ENCODE measurements at regions not wholly inside any gene's neighbourhood (a gene's known extent, or its start where the extent isn't known, plus 50 kb on each side); places are given as distances from the start of the nearest gene placed in this dataset.
A peak's percentile ranks its signal among the peaks of the same experiment; 100 is the strongest.

DNA sequence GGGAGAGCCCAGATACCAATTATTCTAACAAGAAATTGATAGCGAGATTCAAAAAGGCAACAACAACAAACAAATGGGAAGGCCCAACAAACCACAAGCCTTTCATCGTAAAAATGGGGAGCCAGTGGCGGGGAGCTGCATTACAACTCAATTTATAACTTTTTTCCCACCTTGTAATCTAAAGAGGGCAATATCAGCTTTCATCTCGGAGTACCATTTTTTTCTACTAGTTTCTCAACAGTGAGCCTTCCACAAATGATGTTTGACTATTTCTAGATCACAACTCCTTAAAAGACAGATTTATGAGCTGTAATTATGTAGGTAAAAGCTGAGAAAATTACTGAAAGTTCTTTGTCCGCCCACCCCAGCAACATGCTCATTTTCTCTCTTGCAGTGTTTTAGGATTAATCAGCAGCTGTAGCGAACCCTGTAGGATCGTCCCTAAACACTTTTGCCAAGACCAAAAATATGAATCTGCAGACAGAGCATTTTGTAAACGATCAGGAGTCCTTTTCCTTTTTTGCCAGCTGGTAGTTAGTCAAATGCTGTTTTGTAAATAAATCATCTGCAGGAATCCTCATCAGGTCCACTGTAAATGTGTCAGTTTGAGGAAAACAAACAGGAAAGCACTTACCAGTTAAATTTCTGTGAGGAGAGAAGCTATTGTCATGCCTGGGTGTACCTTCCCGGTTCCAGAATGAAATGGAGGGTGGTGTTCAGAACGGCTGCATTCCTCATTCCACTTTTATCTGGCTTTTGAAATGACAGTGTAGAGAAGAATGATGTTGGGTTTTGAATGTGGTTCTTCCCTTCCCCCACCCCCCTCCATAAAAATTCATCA lies 53.2 kb downstream of the EEF1B2 start:
- DNase-seq, result peak; percentile 18

DNA sequence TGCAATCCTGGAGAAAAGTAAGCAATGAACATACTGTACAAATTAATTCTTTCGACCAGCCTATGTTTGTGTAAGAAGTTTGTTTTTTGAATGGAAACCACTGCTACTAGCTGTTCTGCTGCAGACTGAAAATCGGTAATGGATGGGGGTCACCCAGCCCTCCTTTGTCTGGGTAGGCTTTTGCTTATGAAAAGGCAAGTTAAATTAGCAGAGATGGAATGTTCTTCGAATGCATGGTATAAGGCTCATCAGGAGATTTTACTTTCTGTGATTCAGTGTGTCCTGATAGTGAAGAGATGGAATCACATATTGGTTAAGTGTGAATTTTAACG lies 53.8 kb downstream of the EEF1B2 start:
- DNase-seq, result no peak

DNA sequence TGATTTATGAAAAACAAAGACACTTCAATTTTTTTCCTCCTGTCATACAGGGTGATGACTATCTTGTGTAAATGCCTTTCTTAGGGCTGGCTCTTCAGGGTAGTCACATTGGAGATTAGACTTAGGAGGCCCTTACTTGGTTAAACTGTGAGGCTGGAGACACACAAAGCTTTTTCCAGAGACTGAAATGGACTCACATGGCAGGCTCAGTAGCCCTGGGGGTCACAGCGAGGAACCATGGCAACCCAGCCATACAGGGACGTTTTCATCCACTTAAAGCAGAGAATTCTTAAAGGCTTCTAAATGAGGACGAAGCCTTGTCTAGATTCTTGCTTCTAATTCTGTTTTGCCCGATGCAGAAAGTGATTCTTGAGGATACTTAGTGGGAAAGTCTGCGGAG lies 57.3 kb upstream of the ZDBF2 start:
- DNase-seq, result no peak

DNA sequence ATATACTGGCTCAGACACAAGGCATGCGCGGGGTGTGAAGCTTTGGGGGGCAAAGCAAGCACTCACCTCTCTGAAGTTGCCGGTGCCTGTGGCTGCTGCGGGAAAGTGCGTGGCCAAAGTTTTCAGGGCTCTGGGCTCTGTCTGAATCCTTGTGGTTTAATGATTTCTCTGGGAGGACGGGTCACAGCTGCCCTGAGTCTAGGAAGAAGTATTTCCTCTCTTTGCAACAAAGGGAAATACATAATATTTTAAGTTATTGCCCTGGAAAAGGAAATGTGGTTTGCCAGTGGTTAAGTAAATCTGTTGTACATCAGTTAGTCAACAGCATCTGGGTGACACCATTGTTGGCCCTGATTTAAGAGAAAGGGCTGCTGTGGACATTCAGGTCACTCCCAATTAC lies 56.7 kb upstream of the ZDBF2 start:
- DNase-seq, result no peak

DNA sequence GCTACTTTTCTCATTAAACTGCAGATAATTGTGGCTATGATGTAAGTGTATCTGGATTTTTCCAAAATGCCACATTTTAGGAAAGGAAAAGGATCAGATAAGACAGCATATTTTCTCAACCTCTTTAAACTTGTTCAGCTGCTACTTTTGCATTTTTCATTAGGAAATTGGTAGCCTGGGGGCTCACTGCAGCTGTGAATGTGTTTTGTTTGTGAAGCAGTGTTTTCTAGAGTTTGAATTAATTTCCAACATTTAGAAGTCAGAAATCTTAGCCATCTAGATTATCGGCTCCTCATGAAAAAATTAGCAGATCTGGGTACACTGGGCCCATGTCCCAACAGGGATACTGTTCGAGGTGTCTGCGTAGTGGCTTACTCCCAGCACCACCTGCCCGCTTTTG lies 56.3 kb upstream of the ZDBF2 start:
- no peak for DNase-seq

DNA sequence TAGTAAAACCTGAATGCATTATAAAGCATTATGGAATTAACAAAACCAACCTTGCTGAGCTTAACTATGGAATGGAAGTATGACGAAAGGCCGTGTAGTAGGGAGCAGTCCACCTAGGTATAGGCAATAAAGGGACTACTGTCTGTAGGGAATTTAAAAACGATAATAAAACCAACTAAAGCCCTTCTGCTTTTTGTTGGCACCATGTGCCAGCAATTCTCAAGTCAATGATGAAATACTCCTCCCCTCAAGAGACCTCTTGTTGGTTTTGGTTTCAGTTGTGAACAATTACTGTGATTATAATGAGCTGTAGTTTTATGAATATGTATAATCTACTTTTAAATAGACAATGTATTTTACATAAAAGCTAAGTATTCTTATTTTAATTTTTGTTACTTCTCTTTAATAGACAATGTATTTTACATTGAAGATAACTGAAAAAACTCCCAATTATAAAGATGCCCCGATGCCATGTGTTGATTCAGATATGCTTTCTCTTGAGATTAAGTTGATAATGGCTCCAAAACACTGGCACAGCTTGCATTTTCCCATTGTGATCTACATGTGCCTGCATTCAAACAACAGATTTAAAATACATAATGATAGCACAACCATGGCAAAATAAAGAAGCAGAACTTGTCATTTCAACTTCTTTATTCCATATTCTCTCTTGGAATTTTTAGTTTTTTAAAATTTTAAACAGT lies 55.5 kb upstream of the ZDBF2 start:
- DNase-seq, result peak; percentile 60

DNA sequence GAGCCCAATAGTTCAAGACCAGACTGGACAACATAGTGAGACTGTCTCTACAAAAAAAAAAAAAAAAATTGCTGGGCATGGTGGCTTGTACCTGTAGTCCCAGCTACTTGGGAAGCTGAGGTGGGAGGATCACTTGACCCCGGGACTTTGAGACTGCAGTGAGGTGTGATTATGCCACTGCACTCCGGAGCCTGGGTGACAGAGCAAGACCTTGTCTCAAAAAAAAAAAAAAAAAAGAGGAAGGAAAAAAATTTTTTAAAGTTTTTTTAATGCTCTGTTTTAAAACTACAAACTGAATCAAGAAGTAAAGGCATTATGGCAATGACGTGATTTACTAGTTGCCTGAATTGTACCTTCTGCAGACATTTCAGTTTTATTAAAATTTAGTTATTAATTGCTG lies 54.5 kb upstream of the ZDBF2 start:
- no peak for DNase-seq

DNA sequence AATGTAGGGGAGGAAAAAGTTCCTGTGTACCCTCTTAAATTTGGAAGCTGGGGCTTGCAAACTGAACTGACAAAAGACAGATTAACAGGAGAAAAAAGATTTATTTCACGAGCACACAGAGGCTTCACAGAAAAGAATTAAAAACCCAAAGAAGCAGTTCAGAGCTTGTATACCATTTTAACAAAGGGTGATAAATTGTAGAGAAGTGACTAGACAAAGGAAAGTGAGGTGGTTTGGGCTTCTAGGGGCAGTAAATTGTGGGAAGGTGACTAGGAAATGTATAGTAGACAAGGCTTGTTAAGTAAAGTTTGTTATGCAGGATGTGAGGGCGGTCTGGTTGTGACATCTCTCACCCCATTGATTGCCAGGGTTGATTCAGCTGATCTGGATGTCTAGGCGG lies 53.5 kb upstream of the ZDBF2 start:
- DNase-seq, result no peak
